Ovary (tissue), 3 donors: ENCODE measurements at regions not wholly inside any gene's neighbourhood (a gene's known extent, or its start where the extent isn't known, plus 50 kb on each side); places are given as distances from the start of the nearest gene placed in this dataset.

Experiments used
- CTCF ChIP-seq, 3 donors: fragments of 450-650 bp in 2 of 3; fragments of 200-600 bp in 1 of 3; IDR thresholded peaks; one replicate each; pipeline versions ENCODE4 v1.5.1 to v1.8.0; 2016 to 2022; ENCODE audit warnings: antibody characterized with exemption in 3 of 3, mild to moderate bottlenecking in 1 of 3
- POLR2A ChIP-seq: fragments of 450-650 bp; IDR thresholded peaks from one replicate; pipeline ENCODE4 v1.6.1; 2017; ENCODE audit warnings: antibody characterized with exemption, mild to moderate bottlenecking, moderate library complexity
- donor health status: DM: no; HTN: no; CAD: no.

DNA sequence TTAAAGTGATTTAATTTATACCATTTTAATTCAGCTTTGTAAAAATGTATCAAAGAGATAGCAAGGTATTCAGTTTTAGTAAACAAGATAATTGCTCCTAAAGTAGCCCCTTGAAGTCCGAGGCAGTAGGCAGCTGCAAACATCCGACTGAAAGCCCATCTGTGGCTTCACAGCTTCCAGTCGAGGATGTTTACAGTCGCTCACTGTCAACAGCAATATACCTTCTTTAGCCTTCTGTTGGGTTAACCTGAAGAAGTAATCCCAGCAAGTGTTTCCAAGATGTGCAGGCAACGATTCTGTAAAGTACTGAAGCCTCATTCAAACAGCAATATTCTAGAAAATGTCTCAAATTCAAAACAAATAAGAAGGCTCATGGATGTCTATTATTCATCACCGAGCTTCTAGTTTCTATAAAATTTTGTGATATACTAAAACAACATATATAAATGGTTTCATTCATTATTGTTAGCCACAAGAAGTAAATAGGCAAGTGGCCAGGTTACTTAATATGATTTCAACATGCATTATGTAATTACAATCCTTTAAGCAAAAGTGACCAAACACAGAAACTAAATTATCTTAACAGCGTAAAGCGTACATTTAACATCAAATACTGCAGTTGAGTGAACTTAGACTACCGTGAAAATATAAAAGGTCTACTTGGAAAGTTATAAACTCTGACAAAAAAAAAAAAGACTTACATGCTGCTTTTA is 115.0 kb downstream of the OGFRL1 start:
- no peak for TF ChIP-seq CTCF (IDR thresholded peaks at IDR 0.05)
- no peak for TF ChIP-seq POLR2A
